Sigmoid colon (tissue), 4 donors: ENCODE measurements at regions not wholly inside any gene's neighbourhood (a gene's known extent, or its start where the extent isn't known, plus 50 kb on each side); places are given as distances from the start of the nearest gene placed in this dataset.

Experiments
- EP300 ChIP-seq, 4 donors: sonication (generic); formaldehyde crosslinking; IDR thresholded peaks; one replicate each; pipeline ENCODE4 v1.6.1; 2017; ENCODE audit warnings: antibody characterized with exemption in 4 of 4
- POLR2A ChIP-seq, 2 donors: fragments of 450-650 bp; IDR thresholded peaks; one replicate each; pipeline ENCODE4 v1.6.1; 2016; ENCODE audit warnings: antibody characterized with exemption in 2 of 2, mild to moderate bottlenecking in 2 of 2, moderate library complexity in 2 of 2
- TF ChIP-seq, protein P1 (sequence below), 4 experiments: fragments of 450-650 bp in 3 of 4; fragments of 200-600 bp in 1 of 4; IDR thresholded peaks; one replicate each; pipeline ENCODE4 v1.5.1; 2016 to 2019; ENCODE audit warnings: antibody characterized with exemption in 4 of 4, mild to moderate bottlenecking in 3 of 4, moderate library complexity in 2 of 4

DNA sequence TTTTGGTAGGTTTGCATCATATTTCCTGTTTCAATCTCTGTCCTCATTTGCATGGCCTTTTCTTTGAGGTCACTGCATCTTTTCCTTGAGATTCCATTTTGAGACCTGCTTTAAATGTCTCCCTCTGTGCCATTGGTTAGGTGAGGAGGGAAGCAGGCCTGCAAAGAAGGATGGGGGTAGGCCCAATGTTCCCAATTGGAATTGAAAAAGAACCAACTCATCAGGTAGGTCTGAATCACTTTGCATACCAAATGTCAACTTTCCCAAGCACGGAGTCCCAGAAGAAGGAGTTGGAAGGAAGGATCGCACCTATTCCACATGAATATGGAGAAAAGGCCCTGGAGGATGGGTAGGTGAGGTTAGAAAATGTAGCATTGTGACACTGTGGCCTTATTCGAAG lies 318.5 kb downstream of the BLID start:
- TF ChIP-seq, protein P1, sequence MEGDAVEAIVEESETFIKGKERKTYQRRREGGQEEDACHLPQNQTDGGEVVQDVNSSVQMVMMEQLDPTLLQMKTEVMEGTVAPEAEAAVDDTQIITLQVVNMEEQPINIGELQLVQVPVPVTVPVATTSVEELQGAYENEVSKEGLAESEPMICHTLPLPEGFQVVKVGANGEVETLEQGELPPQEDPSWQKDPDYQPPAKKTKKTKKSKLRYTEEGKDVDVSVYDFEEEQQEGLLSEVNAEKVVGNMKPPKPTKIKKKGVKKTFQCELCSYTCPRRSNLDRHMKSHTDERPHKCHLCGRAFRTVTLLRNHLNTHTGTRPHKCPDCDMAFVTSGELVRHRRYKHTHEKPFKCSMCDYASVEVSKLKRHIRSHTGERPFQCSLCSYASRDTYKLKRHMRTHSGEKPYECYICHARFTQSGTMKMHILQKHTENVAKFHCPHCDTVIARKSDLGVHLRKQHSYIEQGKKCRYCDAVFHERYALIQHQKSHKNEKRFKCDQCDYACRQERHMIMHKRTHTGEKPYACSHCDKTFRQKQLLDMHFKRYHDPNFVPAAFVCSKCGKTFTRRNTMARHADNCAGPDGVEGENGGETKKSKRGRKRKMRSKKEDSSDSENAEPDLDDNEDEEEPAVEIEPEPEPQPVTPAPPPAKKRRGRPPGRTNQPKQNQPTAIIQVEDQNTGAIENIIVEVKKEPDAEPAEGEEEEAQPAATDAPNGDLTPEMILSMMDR (IDR thresholded peaks at IDR 0.05) = no peak
- no peak for TF ChIP-seq EP300 (IDR thresholded peaks at IDR 0.05)
- no peak for TF ChIP-seq POLR2A (IDR thresholded peaks at IDR 0.05)
